HCT116 (cell line): ENCODE measurements at regions not wholly inside any gene's neighbourhood (a gene's known extent, or its start where the extent isn't known, plus 50 kb on each side); places are given as distances from the start of the nearest gene placed in this dataset.

ENCODE experiments used
- ATAC-seq: fragments of 200-7000 bp; cut with Tn5 transposase; 2 replicates; pipeline ENCODE4 v1.9.1; 2020; ENCODE audit warnings: mild to moderate bottlenecking, moderate library complexity
- BruUV-seq: library from RNA; stranded (reverse); fragments of 400-500 nt; replicated peaks from 2 replicates; lab custom pipeline; 2021; lab: Mats Ljungman, UMichigan
- CTCF ChIA-PET: fragments of 300-600 bp; sonication (Branson Sonifier 250); formaldehyde crosslinking; loops from one replicate; lab custom pipeline; 2021; ENCODE audit warnings: antibody characterized with exemption; lab: Charles Lee
- POLR2A ChIA-PET: fragments of 300-600, 350-600 bp; sonication (Branson Sonifier 250); formaldehyde crosslinking; loops from one replicate; lab custom pipeline; 2021; ENCODE audit warnings: antibody characterized with exemption; lab: Charles Lee
- RAD21 ChIA-PET, 2 experiments: fragments of 300-600 bp; sonication (Branson Sonifier 250); formaldehyde crosslinking; loops; one replicate each; lab custom pipeline; 2023; ENCODE audit warnings: low total read pairs in 2 of 2; ENCODE audit not compliant: uncharacterized antibody in 2 of 2, unreplicated experiment in 2 of 2, low non-redundant PET in 1 of 2; lab: Charles Lee
- DNase-seq: peaks from one replicate; pipeline ENCODE4 v3.0.0-alpha.2; 2010; ENCODE audit warnings: low read depth, low spot score
- H2AFZ ChIP-seq: fragments of 200-600 bp; shearing (Covaris generic), sonication (generic); 2 replicates; pipeline ENCODE4 v1.6.1; 2017; ENCODE audit warnings: low read depth, mixed run types, mixed read lengths, antibody characterized with exemption, low read length; ENCODE audit not compliant: poor library complexity, severe bottlenecking
- H3K27ac ChIP-seq: 2 replicates; pipeline ENCODE4 v1.5.1; 2012; ENCODE audit warnings: low read depth, low read length
- H3K27me3 ChIP-seq: fragments of 200-600 bp; sonication (generic); 2 replicates; pipeline ENCODE4 v1.6.1; 2016; ENCODE audit warnings: mixed run types, low read length, mixed read lengths; ENCODE audit not compliant: insufficient read depth
- H3K36me3 ChIP-seq, 2 experiments: fragments of 200-500 bp in 1 of 2; fragments of 200-600 bp in 1 of 2; sonication (Bioruptor generic) in 1 of 2; sonication (generic) in 1 of 2; 2 replicates each; pipeline versions ENCODE4 v1.5.1 to v1.6.1; 2014 to 2016; ENCODE audit warnings: low read length in 2 of 2, inconsistent platforms in 1 of 2, mixed read lengths in 1 of 2, mixed run types in 1 of 2; ENCODE audit not compliant: insufficient read depth in 2 of 2, control insufficient read depth in 1 of 2
- H3K4me1 ChIP-seq, 2 experiments: fragments of 200-600 bp in 1 of 2; sonication (generic) in 1 of 2; 2 replicates each; pipeline versions ENCODE4 v1.5.1 to v1.6.1; 2012 to 2017; ENCODE audit warnings: low read length in 2 of 2, inconsistent platforms in 1 of 2, mild to moderate bottlenecking in 1 of 2, mixed read lengths in 1 of 2, mixed run types in 1 of 2, moderate library complexity in 1 of 2; ENCODE audit not compliant: insufficient read depth in 2 of 2, control insufficient read depth in 1 of 2
- H3K4me2 ChIP-seq: fragments of 200-600 bp; sonication (generic); 2 replicates; pipeline ENCODE4 v1.6.1; 2017; ENCODE audit warnings: mixed run types, low read length, mixed read lengths
- H3K4me3 ChIP-seq, 2 experiments: fragments of 200-600 bp in 1 of 2; sonication (generic) in 1 of 2; replicated peaks in 1 of 2; 2 replicates each; pipeline ENCODE4 v1.5.1; 2011 to 2016; ENCODE audit warnings: low read length in 2 of 2, control low read depth in 1 of 2, low read depth in 1 of 2, mild to moderate bottlenecking in 1 of 2, mixed read lengths in 1 of 2, mixed run types in 1 of 2
- H3K79me2 ChIP-seq: fragments of 200-600 bp; sonication (generic); 2 replicates; pipeline ENCODE4 v1.6.1; 2017; ENCODE audit warnings: mild to moderate bottlenecking, mixed run types, low read length, moderate library complexity, mixed read lengths; ENCODE audit not compliant: insufficient read depth
- H3K9ac ChIP-seq: fragments of 200-600 bp; sonication (generic); 2 replicates; pipeline ENCODE4 v1.6.1; 2016; ENCODE audit warnings: low read length, mixed read lengths
- H3K9me2 ChIP-seq: fragments of 200-600 bp; sonication (generic), shearing (Covaris generic); 2 replicates; pipeline ENCODE4 v1.6.1; 2017; ENCODE audit warnings: mixed run types, mild to moderate bottlenecking, moderate library complexity; ENCODE audit not compliant: insufficient read depth
- H3K9me3 ChIP-seq, 2 experiments: fragments of 200-500 bp in 1 of 2; fragments of 200-600 bp in 1 of 2; sonication (Bioruptor generic) in 1 of 2; sonication (generic) in 1 of 2; 2 replicates each; pipeline ENCODE4 v1.6.1; 2014 to 2017; ENCODE audit warnings: low read length in 2 of 2, mixed read lengths in 2 of 2, inconsistent platforms in 1 of 2, low read depth in 1 of 2, mild to moderate bottlenecking in 1 of 2, mixed run types in 1 of 2, moderate library complexity in 1 of 2; ENCODE audit not compliant: control insufficient read depth in 1 of 2, insufficient read depth in 1 of 2
- H4K20me1 ChIP-seq: fragments of 200-600 bp; sonication (generic), shearing (Covaris generic); 2 replicates; pipeline ENCODE4 v1.6.1; 2017; ENCODE audit warnings: mixed run types, mild to moderate bottlenecking, moderate library complexity; ENCODE audit not compliant: insufficient read depth
- ATF3 ChIP-seq: IDR thresholded peaks from 2 replicates; pipeline ENCODE4 v1.6.1; 2012
- CBX3 ChIP-seq: IDR thresholded peaks from 2 replicates; pipeline ENCODE4 v1.6.1; 2012; ENCODE audit warnings: low read depth
- CEBPB ChIP-seq: IDR thresholded peaks from 2 replicates; pipeline ENCODE4 v1.6.1; 2012; ENCODE audit warnings: low read depth
- ELF1 ChIP-seq: IDR thresholded peaks from 2 replicates; pipeline ENCODE4 v1.6.1; 2012; ENCODE audit warnings: low read depth, borderline replicate concordance
- EZH2 ChIP-seq: fragments of 200-600 bp; sonication (generic); IDR thresholded peaks from 2 replicates; pipeline ENCODE4 v1.6.1; 2017; ENCODE audit warnings: antibody characterized with exemption, mixed run types
- FOSL1 ChIP-seq: IDR thresholded peaks from 2 replicates; pipeline ENCODE4 v1.6.1; 2012; ENCODE audit warnings: low read depth
- POLR2AphosphoS5 ChIP-seq: IDR thresholded peaks from 2 replicates; pipeline ENCODE4 v1.6.1; 2011; ENCODE audit warnings: mild to moderate bottlenecking, low read depth, low read length, moderate library complexity
- SIN3A ChIP-seq: IDR thresholded peaks from 2 replicates; pipeline ENCODE4 v1.6.1; 2012; ENCODE audit warnings: low read depth
- SP1 ChIP-seq: IDR thresholded peaks from 2 replicates; pipeline ENCODE4 v1.6.1; 2012; ENCODE audit warnings: low read depth
- TCF7L2 ChIP-seq: IDR thresholded peaks from 2 replicates; pipeline ENCODE4 v1.7.0; 2011; ENCODE audit warnings: borderline replicate concordance, inconsistent platforms; ENCODE audit not compliant: insufficient read depth, insufficient read length; ENCODE audit errors: extremely low read depth
- YY1 ChIP-seq: IDR thresholded peaks from 2 replicates; pipeline ENCODE4 v1.6.1; 2011; ENCODE audit warnings: low read length, low read depth, moderate library complexity, mild to moderate bottlenecking; ENCODE audit not compliant: insufficient replicate concordance; ENCODE audit errors: extremely low read depth
- ZFX ChIP-seq: fragments of 450-650 bp; IDR thresholded peaks from 2 replicates; pipeline ENCODE4 v1.6.1; 2017
- ZNF274 ChIP-seq: fragments of 200-500 bp; sonication (Bioruptor generic); IDR thresholded peaks from 2 replicates; pipeline ENCODE4 v1.6.1; 2014; ENCODE audit warnings: mild to moderate bottlenecking, low read depth, low read length, inconsistent platforms
- intact Hi-C: fragments of 100-400 bp; cut with micrococcal nuclease; formaldehyde crosslinking; loops from 2 replicates; pipeline ENCODE4 v1.10.0; 2022
- TF ChIP-seq, protein P1 (sequence below): IDR thresholded peaks from 2 replicates; pipeline ENCODE4 v1.6.1; 2011; ENCODE audit warnings: mild to moderate bottlenecking, low read length, moderate library complexity; ENCODE audit not compliant: insufficient replicate concordance; ENCODE audit errors: extremely low read depth
- TF ChIP-seq, protein P2 (sequence below): IDR thresholded peaks from 2 replicates; pipeline ENCODE4 v1.6.1; 2012; ENCODE audit warnings: low read depth
- TF ChIP-seq, protein P3 (sequence below): IDR thresholded peaks from 2 replicates; pipeline ENCODE4 v1.6.1; 2012

DNA sequence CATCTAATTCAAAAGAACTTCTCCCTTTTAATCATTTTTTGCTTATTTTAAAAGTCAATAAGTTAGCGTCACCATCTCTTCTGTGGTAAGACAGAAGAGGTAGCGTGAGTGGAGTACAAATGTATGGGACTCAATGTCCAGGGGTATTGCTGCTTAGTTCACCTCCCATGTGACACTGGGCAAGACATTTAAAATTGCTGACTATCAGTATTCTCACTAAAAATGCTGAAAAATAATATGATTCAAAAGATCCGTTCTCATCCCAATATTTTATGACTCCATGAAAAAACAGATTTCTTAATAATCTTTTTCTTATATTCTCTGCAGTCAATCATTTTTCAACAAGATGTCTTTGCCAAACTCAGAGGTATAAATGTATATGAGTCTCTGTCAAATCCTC, 68.1 kb upstream of the LRRC4C start:
- H3K9me2 ChIP-seq = no peaks in the 10 kb centered on the region
- H3K36me3 ChIP-seq = no peaks in the 10 kb centered on the region
- ChIA-PET RAD21 (no interaction called here), POLR2A (no interaction called here), CTCF (no interaction called here)
- intact Hi-C loops = no loop called here
- no peaks in the 10 kb centered on the region for H3K4me1 ChIP-seq
- no peaks in the 10 kb centered on the region for H3K27me3 ChIP-seq
- no peak overlapping the region for H3K4me2 ChIP-seq
- H3K9me3 ChIP-seq = peaks cover 9 to 30% of the 10 kb centered on the region in 2 experiments; a peak in 3 of 4 replicates
- no TSS peak for BruUV-seq
- H3K27ac ChIP-seq = no peak overlapping the region
- no peak overlapping the region for H3K9ac ChIP-seq
- H2AFZ ChIP-seq = no peak overlapping the region
- TF ChIP-seq CBX3 (no peak), TCF7L2 (no peak), SIN3A (no peak), ELF1 (no peak), ATF3 (no peak), CEBPB (no peak), ZFX (no peak), SP1 (no peak), EZH2 (no peak), FOSL1 (no peak), ZNF274 (no peak), POLR2AphosphoS5 (no peak), YY1 (no peak)
- TF ChIP-seq, protein P1, sequence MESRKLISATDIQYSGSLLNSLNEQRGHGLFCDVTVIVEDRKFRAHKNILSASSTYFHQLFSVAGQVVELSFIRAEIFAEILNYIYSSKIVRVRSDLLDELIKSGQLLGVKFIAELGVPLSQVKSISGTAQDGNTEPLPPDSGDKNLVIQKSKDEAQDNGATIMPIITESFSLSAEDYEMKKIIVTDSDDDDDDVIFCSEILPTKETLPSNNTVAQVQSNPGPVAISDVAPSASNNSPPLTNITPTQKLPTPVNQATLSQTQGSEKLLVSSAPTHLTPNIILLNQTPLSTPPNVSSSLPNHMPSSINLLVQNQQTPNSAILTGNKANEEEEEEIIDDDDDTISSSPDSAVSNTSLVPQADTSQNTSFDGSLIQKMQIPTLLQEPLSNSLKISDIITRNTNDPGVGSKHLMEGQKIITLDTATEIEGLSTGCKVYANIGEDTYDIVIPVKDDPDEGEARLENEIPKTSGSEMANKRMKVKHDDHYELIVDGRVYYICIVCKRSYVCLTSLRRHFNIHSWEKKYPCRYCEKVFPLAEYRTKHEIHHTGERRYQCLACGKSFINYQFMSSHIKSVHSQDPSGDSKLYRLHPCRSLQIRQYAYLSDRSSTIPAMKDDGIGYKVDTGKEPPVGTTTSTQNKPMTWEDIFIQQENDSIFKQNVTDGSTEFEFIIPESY = no peak
- TF ChIP-seq, protein P2, sequence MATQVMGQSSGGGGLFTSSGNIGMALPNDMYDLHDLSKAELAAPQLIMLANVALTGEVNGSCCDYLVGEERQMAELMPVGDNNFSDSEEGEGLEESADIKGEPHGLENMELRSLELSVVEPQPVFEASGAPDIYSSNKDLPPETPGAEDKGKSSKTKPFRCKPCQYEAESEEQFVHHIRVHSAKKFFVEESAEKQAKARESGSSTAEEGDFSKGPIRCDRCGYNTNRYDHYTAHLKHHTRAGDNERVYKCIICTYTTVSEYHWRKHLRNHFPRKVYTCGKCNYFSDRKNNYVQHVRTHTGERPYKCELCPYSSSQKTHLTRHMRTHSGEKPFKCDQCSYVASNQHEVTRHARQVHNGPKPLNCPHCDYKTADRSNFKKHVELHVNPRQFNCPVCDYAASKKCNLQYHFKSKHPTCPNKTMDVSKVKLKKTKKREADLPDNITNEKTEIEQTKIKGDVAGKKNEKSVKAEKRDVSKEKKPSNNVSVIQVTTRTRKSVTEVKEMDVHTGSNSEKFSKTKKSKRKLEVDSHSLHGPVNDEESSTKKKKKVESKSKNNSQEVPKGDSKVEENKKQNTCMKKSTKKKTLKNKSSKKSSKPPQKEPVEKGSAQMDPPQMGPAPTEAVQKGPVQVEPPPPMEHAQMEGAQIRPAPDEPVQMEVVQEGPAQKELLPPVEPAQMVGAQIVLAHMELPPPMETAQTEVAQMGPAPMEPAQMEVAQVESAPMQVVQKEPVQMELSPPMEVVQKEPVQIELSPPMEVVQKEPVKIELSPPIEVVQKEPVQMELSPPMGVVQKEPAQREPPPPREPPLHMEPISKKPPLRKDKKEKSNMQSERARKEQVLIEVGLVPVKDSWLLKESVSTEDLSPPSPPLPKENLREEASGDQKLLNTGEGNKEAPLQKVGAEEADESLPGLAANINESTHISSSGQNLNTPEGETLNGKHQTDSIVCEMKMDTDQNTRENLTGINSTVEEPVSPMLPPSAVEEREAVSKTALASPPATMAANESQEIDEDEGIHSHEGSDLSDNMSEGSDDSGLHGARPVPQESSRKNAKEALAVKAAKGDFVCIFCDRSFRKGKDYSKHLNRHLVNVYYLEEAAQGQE = no peak
- TF ChIP-seq, protein P3, sequence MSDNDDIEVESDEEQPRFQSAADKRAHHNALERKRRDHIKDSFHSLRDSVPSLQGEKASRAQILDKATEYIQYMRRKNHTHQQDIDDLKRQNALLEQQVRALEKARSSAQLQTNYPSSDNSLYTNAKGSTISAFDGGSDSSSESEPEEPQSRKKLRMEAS = no peak
- ATAC-seq (no peak), DNase-seq (no peak)
- H4K20me1 ChIP-seq = no peaks in the 10 kb centered on the region
- no peaks in the 10 kb centered on the region for H3K79me2 ChIP-seq
- H3K4me3 ChIP-seq = no peak overlapping the region
